ENCODE measurements at regions not wholly inside any gene's neighbourhood (a gene's known extent, or its start where the extent isn't known, plus 50 kb on each side); places are given as distances from the start of the nearest gene placed in this dataset.

GRCh38 chr3:18190646-18191045 lies 234.5 kb downstream of the SATB1 start:
- Mint-ChIP-seq H3K9me3 (ENCODE audit: insufficient read depth) (no peaks in the 10 kb centered on the region), H3K27me3 (peaks cover 8% of the 10 kb centered on the region), H3K4me1 (peaks cover 2% of the 10 kb centered on the region), H3K27ac (no peak overlapping the region), H3K4me3 (no peak overlapping the region)
- H3K4me2 ChIP-seq (replicated peaks; ENCODE audit: low read depth, low read length, poor library complexity, severe bottlenecking): no peak overlapping the region
- no peak overlapping the region for H2AFZ ChIP-seq (ENCODE audit: insufficient read depth, low read depth, low read length, poor library complexity, severe bottlenecking)
- no peak for ATAC-seq (ENCODE audit: low read depth)
- H3K9ac ChIP-seq (ENCODE audit: low read length): no peak overlapping the region
- H3K27me3 ChIP-seq (replicated peaks in 1 of 4; ENCODE audit: control extremely low read depth in 1 of 4, control insufficient read depth in 3 of 4, insufficient read depth in 4 of 4, low read length in 3 of 4): peaks cover 0 to 2% (median 0%) of the 10 kb centered on the region in 4 experiments
- no peak overlapping the region for H3K4me3 ChIP-seq (ENCODE audit: control extremely low read depth in 1 of 5, extremely low read depth in 1 of 5, insufficient read depth in 1 of 5, low read depth in 2 of 5, low read length in 4 of 5)
- intact Hi-C loops (cut with micrococcal nuclease): no loop called here
- DNase-seq: no peak
- H3K27ac ChIP-seq (ENCODE audit: low read length in 2 of 2): no peak overlapping the region
- no peaks in the 10 kb centered on the region for H4K20me1 ChIP-seq (ENCODE audit: control insufficient read depth, insufficient read depth, low read length, poor library complexity, severe bottlenecking)
- POLR2A ChIA-PET: no interaction called here
- no peaks in the 10 kb centered on the region for H3K9me3 ChIP-seq (ENCODE audit: control extremely low read depth in 1 of 3, control insufficient read depth in 2 of 3, insufficient read depth in 1 of 3, low read length in 2 of 3)
- CTCF ChIA-PET: interaction anchor here (1.2 kb wide), 1 partner anchor 1576 kb away, joined by 3 read pairs; no protein-coding TSS in a partner anchor
- no peaks in the 10 kb centered on the region for H3K79me2 ChIP-seq (ENCODE audit: control insufficient read depth, insufficient read depth, low read length)
- TF ChIP-seq EZH2 (IDR thresholded peaks at IDR 0.05; ENCODE audit: borderline replicate concordance, insufficient read depth, low read depth, low read length, poor library complexity, severe bottlenecking): no peak
- TF ChIP-seq CTCF (IDR thresholded peaks at IDR 0.05): no peak
- H3K36me3 ChIP-seq (replicated peaks in 1 of 2; ENCODE audit: control extremely low read depth in 1 of 2, control insufficient read depth in 1 of 2, extremely low read depth in 1 of 2, insufficient read depth in 2 of 2, low read length in 1 of 2): no peaks in the 10 kb centered on the region
- H3K4me1 ChIP-seq (ENCODE audit: control insufficient read depth in 2 of 2, insufficient read depth in 2 of 2, low read length in 2 of 2): no peaks in the 10 kb centered on the region

DNA sequence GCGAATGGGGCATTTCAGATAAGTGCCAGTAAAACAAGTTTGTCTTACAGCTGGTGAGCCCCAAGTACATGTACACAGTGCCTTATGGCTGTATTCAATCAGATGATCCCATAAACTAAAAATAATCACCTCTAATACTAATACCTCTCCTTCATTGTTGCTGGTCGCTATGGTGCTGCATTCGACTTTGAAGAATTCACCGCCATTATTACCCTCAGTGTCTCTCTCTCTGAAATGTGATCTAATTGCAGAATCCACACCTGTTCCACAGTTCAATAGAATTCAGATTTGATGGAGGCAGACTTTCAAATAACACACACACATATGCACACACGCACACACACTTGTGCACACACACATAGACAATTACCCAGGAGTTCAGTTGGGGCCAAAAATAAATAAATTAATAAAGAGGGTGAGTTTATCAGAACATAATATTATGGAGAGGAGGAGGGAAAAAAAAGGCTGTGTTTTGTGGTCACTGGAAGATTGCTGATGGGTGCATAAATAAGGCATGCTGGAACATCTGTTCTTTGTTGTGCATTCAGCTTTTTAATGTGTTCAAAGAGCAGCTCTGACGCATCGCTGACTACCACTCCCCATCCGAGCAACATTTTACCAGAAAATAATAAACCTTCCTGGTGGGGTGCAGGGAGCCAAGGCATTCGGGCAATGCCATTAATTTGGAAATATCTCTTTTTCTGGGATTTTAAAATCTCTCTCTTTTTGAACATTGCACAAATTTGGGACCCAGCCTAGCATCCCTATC lies 235.7 kb downstream of the SATB1 start:
- POLR2A ChIA-PET: no interaction called here
- CTCF ChIA-PET: no interaction called here
- no peak overlapping the region for H3K27ac Mint-ChIP-seq
- H3K4me1 ChIP-seq (ENCODE audit: control insufficient read depth in 2 of 2, insufficient read depth in 2 of 2, low read length in 2 of 2): no peaks in the 10 kb centered on the region
- no peak overlapping the region for H3K4me3 Mint-ChIP-seq
- no peaks in the 10 kb centered on the region for H3K79me2 ChIP-seq (ENCODE audit: control insufficient read depth, insufficient read depth, low read length)
- no peak for TF ChIP-seq EZH2 (IDR thresholded peaks at IDR 0.05; ENCODE audit: borderline replicate concordance, insufficient read depth, low read depth, low read length, poor library complexity, severe bottlenecking)
- no peak for TF ChIP-seq CTCF (IDR thresholded peaks at IDR 0.05)
- H3K4me3 ChIP-seq (ENCODE audit: control extremely low read depth in 1 of 5, extremely low read depth in 1 of 5, insufficient read depth in 1 of 5, low read depth in 2 of 5, low read length in 4 of 5): no peak overlapping the region
- H2AFZ ChIP-seq (ENCODE audit: insufficient read depth, low read depth, low read length, poor library complexity, severe bottlenecking): no peak overlapping the region
- DNase-seq (no peak), ATAC-seq (ENCODE audit: low read depth) (no peak)
- peaks cover 0 to 2% (median 0%) of the 10 kb centered on the region in 4 experiments for H3K27me3 ChIP-seq (replicated peaks in 1 of 4; ENCODE audit: control extremely low read depth in 1 of 4, control insufficient read depth in 3 of 4, insufficient read depth in 4 of 4, low read length in 3 of 4)
- intact Hi-C loops (cut with micrococcal nuclease): no loop called here
- no peaks in the 10 kb centered on the region for H3K36me3 ChIP-seq (replicated peaks in 1 of 2; ENCODE audit: control extremely low read depth in 1 of 2, control insufficient read depth in 1 of 2, extremely low read depth in 1 of 2, insufficient read depth in 2 of 2, low read length in 1 of 2)
- no peak overlapping the region for H3K9ac ChIP-seq (ENCODE audit: low read length)
- H3K27ac ChIP-seq (ENCODE audit: low read length in 2 of 2): no peak overlapping the region
- no peaks in the 10 kb centered on the region for H3K9me3 Mint-ChIP-seq (ENCODE audit: insufficient read depth)
- no peaks in the 10 kb centered on the region for H3K9me3 ChIP-seq (ENCODE audit: control extremely low read depth in 1 of 3, control insufficient read depth in 2 of 3, insufficient read depth in 1 of 3, low read length in 2 of 3)
- H3K4me2 ChIP-seq (replicated peaks; ENCODE audit: low read depth, low read length, poor library complexity, severe bottlenecking): no peak overlapping the region
- no peaks in the 10 kb centered on the region for H4K20me1 ChIP-seq (ENCODE audit: control insufficient read depth, insufficient read depth, low read length, poor library complexity, severe bottlenecking)
- H3K4me1 Mint-ChIP-seq: peaks cover 2% of the 10 kb centered on the region
- H3K27me3 Mint-ChIP-seq: peaks cover 8% of the 10 kb centered on the region
- WGBS (ENCODE audit: insufficient coverage): 95% methylated on average over 4 of the region's 9 CpGs

All from B cell (primary cell).